HK-2 (cell line): ENCODE measurements at regions not wholly inside any gene's neighbourhood (a gene's known extent, or its start where the extent isn't known, plus 50 kb on each side); places are given as distances from the start of the nearest gene placed in this dataset.
"Not testable (repeated sequence)": the region's sequence is repeated elsewhere in the genome, so short reads cannot be mapped to it uniquely, and the experiment has no call there.

ENCODE experiments used
- DNase-seq: peaks from one replicate; pipeline ENCODE4 v3.0.0-alpha.2; 2018; ENCODE audit not compliant: unreplicated experiment

DNA sequence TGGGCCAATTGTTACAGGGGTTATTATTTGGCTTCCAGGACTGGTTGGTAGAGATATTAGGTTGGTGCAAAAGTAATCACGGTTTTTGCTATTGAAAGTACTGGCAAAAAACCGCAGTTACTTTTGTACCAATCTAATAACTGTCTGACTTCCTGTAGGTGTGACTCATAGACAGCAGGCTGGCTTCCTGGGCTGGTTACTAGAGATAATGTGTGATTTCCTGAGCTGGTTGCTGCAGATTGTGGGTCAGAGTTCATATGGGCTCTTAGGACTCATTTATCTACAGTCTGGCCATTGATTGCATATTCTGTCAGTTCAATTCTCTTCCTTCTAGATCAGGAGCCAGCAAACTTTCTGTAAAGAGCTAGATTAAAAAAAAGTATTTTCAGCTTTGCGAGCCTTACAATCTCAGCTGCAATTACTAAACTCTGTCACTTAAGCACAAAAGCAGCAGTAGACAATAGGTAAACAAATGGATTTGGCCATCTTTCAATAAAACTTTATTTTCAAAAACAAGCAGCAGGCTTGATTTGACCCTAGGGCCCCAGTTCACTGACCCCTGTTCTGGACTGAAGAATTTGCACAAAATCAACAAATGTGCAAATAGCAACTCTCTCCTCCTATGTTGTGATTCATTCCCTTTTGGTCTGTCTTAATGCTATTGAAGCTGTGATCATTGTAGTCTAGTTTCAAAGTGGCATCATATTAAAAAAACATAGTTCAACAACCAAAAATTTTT, 50.8 kb upstream of the BOD1L1 start:
- DNase-seq, result no peak

DNA sequence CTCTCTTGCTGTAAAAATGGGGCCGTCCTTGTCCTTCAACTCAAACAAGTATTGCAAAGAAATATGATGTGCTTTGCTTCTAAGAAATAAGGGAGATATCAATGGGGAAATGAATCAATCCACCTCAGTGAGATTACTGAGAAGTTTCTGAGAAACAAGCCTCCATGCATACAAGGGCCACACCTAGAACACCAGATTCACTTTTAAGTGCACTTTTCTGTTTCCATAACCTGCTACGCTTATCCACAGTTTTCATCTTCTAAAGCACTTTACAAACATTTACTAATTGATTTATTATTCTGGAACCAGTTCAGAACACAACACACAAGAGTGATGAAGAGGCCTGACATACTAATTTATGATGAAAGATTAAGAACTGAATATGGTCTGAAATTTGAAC, 54.0 kb upstream of the BOD1L1 start:
- no peak for DNase-seq

DNA sequence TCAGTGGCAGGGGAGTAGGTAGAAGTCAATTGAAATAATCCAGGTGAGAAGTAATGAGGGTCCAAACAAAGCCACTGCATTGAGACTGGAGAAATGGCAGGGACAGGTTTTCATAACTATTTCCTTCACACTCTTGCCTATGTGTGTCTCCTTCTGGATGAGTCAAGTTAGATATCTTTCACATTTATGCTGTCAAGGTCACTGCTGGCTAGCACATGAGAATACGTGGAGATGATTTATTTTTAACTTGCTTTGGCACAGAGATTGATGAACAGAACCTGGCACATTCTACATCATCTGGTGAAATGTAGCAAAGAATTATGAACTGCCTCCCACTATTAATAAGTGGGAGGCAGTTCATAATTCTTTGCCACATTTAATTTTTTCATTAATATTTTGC, 66.7 kb upstream of the BOD1L1 start:
- no peak for DNase-seq

DNA sequence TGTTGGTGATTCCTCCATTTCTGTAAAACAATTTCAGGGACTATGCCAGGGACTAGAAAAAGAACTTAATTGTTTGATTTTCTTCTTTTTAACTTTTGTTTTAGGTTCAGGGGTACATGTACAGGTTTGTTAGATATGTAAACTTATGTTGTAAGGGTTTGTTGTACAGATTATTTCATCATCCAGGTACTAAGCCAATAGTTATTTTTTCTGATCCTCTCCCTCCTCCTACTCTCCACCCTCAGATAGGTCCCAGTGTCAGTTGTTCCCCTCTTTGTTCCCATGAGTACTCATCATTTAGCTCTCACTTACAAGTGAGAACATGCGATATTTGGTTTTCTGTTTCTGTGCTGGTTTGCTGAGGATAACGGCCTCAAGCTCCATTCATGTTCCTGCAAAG, 70.8 kb upstream of the BOD1L1 start:
- DNase-seq, result no peak

DNA sequence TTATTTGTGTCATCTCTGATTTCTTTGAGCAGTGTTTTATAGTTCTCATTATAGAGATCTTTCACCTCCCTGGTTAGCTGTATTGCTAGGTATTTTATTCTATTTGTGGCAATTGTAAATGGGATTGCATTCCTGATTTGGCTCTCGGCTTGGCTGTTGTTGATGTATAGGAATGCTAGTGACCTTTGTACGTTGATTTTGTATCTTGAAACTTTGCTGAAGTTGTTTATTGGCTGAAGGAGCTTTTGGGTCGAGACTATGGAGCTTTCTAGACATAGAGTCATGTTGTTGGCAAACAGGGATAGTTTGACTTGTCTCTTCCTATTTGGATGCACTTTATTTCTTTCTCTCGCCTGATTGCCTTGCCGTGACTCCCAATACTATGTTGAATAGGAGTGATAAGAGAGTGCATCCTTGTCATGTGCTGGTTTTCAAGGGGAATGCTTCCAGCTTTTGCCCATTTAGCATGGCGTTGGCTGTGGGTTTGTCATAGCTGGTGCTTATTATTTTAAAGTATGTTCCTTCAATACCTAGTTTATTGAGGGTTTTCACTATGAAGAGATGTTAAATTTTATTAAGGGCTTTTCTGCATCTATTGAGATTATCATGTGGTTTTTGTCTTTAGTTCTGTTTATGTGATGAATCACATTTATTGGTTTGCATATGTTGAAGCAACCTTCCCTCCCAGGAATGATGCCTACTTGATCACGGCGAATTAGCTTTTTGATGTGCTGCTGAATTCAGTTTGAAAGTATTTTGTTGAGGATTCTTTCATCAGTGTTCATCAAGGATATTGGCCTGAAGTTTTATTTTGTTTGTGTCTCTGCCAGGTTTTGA, 72.7 kb upstream of the BOD1L1 start:
- DNase-seq, result no peak

DNA sequence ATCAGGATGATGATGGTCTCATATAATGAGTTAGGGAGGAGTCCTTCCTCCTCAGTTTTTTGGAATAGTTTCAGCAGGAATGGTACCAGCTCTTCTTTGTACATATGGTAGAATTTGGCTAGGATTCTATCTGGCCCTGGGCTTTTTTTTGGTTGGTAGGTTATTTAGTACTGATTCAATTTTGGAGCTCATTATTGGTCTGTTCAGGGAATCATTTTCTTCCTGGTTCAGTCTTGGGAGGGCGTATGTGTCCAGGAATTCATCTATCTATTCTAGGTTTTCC, 73.3 kb upstream of the BOD1L1 start:
- not testable (repeated sequence) for DNase-seq

DNA sequence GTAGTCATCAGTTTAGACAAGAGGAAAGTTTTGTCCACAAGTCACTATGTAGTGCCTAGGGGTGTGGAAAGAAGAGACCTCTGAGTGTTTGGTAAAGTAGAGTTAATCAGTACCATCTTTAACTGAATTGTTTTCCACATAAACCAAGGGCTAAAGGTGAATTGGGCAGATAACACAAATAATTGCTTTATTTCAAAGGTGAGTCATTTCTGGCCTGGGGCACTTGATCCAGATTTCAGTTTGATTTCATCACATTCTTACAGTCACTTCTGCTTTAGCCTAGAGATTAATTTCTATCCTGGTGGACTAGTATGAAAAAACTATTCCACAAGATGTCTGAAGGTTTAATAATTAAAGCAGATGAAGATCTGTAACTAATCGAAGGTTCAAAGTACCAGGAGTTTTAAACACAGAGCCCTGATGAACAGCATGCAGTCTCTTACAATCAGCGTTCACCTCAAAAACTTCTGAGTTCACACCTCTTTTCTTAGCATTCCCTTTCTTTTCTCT, 74.5 kb upstream of the BOD1L1 start:
- no peak for DNase-seq

DNA sequence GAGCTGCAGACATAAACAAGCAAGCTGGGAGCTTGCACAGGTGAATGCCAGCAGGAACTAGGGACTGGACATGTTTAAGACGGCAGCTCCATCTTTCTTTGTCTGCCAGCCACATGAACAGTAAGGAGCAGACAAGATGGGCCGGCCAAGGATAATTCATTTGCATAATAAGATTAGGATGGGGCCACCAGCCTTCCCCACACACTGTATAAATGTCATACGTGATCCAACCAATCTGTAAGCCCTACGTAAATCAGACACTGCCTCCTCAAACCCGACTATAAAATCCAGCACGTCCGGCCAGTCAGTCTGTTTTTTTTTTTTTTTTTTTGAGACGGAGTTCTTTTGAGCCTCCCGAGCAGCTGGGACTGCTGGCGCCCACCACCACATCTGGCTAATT, 75.6 kb upstream of the BOD1L1 start:
- DNase-seq, result no peak

DNA sequence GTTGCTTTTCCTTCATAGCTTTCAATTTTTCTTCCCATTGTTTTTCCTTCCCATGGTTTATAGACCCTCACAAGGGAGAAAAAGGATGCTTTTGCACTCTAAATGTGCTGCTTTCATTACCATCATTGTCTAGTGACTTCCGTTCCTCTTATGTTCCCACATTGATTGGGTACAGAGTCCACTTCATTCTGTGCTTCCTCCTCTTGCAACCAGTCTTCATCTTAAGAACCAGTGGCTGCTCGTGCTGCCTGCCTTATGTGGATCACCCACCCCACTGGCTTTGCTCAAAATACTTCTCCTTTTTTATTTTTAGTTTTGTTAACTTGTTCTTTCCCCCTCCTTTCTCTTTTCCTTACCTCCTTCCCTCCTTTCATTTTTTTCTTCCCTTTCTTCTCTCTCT, 76.5 kb upstream of the BOD1L1 start:
- no peak for DNase-seq

DNA sequence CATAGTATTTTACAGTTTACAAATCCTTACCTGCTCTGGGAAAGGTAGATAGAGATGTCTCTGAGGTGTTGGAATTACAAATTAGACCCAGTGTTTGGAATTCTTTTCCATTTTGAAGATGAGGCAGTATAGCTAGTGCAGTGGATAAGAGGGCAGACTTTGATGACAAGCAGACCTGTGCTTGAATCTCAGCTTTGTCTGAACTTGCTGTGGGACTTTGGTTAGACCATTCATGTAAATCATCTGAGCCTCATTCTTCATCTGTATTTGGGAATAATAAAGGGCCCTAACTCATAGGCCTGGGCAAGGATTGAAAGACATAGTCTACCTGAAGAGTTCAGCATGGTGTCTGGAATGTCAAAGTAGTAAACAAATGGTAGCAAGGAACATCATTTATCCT, 77.2 kb upstream of the BOD1L1 start:
- DNase-seq, result no peak

DNA sequence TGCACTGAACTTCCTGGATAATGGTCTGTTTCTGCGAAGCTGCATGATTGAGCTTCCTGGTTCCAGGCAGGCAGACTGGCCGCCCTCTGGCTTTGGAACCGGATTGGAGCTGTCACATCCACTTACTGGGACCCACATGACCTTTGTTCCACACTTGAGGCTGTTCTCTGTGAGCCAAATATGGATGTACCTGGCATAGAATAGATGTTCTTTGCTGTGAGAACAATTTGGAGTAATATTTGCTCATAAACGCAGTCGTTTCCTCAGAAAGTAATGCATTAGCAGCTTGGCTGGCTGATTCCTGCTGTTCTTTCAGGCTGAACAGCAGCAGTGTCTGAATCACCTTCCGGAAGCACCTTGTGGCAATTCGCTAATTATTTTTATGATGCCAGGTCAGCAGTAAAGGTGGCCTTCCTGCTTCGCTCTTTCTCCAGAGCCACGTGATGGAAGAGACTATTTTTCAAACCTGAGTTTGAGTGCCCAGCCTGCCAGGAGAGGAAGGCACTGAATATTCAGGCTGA, 78.1 kb upstream of the BOD1L1 start:
- peak; percentile 73 for DNase-seq

DNA sequence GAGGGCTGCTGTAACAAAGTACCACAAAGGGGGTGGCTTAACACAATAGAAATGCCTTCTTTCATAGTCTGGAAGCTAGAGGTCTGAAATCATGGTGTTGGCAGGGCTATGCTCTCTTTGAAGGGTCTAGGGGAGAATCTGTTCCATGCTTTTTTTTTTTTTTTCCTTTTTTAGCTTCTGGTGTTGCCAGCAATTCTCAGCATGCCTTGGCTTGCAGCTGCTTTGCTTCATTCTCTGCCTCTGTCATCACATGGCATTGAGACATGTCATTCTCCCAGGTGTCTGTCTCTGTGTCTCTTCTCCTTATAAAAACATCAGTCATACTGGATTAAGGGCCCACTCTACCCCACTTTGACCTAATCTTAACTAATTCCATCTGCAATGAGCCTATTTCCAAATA, 78.6 kb upstream of the BOD1L1 start:
- peak; percentile 22 for DNase-seq

DNA sequence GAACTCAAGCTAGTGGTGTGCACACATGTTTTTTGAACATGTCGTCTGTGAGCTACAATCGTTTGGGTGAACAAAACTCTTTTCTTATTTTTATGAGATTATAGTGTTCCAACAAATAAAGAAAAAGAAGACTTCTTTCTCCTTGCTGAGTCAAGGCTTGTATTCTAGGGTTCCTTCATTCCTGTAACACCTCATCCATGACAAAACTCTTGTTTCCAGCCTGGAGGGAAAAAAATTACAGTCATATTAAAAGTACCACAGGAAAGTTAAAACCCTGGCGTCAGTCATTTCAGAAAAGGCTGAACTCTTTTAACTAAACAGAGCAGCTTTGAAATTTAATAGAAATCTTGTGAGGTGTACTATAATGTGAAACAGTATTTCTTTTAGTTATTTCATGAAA, 79.2 kb upstream of the BOD1L1 start:
- DNase-seq, result no peak

DNA sequence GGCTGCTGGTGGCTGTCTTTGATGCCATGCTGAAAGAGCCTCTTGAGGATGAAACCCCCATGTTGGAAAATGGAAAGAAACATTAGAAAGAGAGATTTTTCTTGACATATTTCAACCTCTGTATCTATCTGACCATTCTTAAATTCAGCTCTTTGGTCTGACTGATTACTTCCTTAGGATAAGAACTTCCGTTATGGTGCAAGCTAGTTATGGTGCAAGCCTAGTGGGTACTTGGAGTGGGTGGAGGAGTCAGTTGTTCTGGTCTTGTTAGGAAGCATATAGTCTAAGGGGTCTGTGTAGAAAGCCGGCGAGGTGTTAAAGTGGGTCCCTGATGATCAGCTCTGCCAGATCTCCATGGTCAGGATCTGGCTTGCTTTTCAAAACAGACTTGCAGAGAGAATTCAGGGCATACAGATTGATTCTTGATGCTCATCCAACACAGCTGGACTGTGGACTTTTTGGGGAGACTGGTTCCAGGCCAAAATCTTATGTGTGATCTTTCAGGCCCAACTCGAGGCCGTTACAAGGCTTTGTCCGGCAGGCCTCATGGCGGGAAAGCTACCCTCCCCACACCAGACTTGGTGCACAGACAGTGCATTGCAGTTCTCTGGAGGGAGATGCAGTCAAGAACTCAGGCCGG, 82.8 kb upstream of the BOD1L1 start:
- DNase-seq, result no peak

DNA sequence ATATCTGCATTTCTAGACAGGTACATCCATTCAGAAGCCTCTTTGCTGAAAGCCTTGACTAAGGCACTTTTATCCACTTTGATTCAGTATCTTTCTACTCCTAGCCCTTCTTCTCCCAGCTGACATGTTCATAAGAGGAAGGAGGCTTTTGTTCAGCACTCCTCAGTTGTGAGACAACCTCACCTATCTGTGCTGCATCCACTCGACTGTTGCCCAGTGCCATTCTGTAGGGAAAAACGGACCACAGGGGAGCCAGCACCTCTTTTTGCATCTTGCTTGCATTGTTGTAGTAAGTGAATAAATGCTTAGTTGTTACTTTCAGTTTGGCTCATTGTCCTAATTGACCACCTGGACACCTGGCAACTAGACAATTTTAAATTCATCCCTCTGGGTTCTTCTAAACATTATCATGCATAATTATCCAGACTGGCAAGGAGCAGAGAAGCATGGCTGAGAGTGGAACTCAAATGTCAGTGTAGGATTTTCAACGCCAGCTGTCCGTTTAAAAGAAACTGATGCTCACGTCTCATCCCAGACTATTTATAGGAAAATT, 83.8 kb upstream of the BOD1L1 start:
- DNase-seq, result no peak

DNA sequence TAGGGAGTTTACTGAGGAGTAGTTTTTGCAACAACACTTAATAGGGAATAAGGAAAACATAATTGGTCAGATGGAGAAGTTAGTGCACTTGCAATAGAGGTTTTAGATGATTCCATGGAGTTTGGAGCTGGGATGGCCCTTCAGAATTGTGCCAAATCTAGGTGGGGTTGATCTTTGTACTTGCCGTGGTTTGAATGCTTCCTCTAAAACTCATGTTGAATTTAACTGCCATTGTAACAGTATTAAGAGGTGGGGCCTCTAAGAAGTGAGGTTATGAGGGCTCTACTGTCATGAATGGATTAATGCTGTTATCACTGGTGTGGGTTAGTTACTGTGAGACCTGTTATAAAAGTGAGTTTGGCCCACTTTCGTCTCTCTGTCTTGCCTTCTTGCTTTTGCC, 94.4 kb upstream of the BOD1L1 start:
- no peak for DNase-seq

DNA sequence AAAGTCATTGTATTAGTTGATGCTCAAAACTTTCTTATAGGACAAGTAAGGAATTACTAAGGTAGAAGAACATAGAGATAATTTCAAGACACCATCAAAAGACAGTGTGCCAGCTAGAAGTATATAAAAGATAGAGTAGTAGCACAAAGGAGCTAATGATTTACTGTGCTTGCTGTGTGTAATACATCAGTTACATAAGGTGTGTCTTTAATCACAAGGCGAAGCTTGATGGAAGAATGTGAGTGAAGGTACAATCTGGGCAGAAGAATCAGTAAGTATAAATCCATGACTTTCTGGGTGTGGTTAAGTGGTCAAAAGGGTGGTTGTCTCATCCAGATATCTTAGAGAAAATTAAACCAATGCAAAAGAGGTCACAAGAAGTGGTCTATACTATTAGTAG, 95.1 kb upstream of the BOD1L1 start:
- DNase-seq, result no peak

DNA sequence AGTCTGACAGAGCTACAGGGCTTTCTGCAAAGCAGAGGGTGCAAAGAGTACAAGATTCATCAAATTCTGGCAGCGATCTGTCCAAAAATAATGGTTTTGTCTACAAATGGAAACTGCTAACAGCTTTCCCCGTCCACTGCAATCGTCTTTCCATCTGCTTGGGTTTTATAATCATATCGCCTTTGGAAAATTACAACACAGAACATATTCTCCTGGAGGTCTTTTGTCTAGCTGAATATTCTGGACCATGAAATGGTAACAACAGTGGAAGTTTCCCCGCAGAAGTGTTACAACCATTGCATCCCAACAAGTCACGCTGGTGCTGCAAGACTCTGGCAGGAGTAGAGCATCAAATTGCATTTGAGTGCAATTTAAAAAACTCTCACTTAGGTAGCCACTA, 101.2 kb upstream of the BOD1L1 start:
- no peak for DNase-seq

DNA sequence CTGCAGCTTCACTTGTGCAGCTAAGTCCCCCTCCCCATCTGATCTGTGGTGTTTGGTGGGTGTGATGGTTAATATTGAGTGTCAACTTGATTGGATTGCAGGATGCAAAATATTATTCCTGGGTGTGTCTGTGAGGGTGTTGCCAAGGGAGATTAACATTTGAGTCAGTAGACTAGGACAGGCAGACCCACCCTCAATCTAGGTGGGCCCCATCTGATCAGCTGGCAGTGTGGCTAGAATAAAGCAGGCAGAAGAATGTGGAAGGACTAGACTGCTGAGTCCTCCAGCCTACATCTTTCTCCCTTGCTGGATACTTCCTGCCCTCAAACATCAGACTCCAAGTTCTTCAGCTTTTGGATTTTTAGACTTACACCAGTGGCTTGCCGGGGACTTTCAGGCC, 103.5 kb upstream of the BOD1L1 start:
- no peak for DNase-seq

DNA sequence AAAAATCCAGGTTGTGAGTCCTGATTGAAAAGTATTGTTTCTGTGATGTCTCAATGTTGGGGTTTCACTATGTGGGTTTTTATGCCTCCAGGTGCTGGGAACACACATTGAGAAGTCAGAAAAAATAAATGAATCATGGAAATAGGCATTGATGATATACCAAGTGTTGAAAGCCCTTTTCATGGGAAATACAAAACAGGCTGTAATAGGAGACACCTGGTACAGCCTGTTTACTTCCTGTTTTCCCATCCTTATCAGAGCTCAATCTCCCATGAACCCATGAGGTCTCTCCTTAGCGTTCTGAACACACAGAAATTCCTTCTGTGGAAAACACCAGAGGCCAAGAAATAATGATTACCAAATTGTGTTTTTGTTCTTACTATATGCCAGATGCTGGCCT, 106.3 kb upstream of the BOD1L1 start:
- DNase-seq, result no peak

DNA sequence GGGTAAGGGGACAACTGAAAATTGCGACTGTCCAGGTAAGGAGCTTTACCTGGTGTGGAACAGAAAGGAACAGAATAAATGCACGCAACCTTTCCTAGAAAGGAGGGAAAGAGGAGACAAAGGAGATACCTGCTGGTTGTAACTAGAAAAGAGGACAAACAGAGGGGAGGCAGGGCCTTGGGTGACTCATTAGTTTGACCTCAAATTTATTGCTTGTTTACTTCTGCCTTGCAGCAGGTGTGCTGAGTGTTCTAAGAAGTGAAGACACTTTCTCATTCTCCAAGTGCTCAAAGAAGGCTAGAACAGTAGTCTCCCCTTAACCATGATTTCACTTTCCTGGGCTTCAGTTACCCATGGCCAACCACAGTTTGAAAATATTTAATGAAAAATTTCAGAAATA, 123.1 kb upstream of the BOD1L1 start:
- DNase-seq, result no peak

DNA sequence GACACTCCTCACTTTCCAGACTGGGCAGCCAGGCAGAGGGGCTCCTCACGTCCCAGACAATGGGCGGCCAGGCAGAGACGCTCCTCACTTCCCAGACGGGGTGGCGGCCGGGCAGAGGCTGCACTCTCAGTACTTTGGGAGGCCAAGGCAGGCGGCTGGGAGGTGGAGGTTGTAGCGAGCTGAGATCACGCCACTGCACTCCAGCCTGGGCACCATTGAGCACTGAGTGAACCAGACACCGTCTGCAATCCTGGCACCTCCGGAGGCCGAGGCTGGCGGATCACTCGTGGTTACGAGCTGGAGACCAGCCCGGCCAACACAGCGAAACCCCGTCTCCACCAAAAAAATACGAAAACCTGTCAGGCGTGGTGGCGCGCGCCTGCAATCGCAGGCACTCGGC, 134.1 kb upstream of the BOD1L1 start:
- not testable (repeated sequence) for DNase-seq
